Brain microvascular endothelial cell (primary cell): ENCODE measurements at regions not wholly inside any gene's neighbourhood (a gene's known extent, or its start where the extent isn't known, plus 50 kb on each side); places are given as distances from the start of the nearest gene placed in this dataset.
A peak's percentile ranks its signal among the peaks of the same experiment; 100 is the strongest.

ENCODE experiments used
- DNase-seq: peaks from one replicate; pipeline ENCODE4 v3.0.0-alpha.2; 2020
- H3K27ac ChIP-seq: fragments of 250-450 bp; sonication (Bioruptor Pico); 2 replicates; pipeline ENCODE4 v1.5.1; 2020; ENCODE audit warnings: mild to moderate bottlenecking, moderate library complexity
- H3K27me3 ChIP-seq: fragments of 250-450 bp; sonication (Bioruptor Pico); replicated peaks from 2 replicates; pipeline ENCODE4 v1.5.1; 2020; ENCODE audit warnings: mild to moderate bottlenecking
- H3K36me3 ChIP-seq: fragments of 250-450 bp; sonication (Bioruptor Pico); replicated peaks from 2 replicates; pipeline ENCODE4 v1.5.1; 2020; ENCODE audit warnings: mild to moderate bottlenecking
- H3K4me3 ChIP-seq: 2 replicates; pipeline ENCODE4 v1.5.1; 2011; ENCODE audit warnings: low read depth, mild to moderate bottlenecking, control low read depth, low read length, moderate library complexity
- CTCF ChIP-seq: IDR thresholded peaks from 2 replicates; pipeline ENCODE4 v1.5.1; 2011; ENCODE audit warnings: low read depth, mild to moderate bottlenecking, moderate library complexity, low read length, control low read depth, inconsistent platforms; ENCODE audit errors: missing control alignments
- in situ Hi-C: cut with HindIII; loops from 2 replicates; pipeline ENCODE4 v1.10.0; 2017; ENCODE audit warnings: low sequenced_read_pairs, low pct_ligation_motif_present

- no peak overlapping the region for H3K4me3 ChIP-seq
- TF ChIP-seq CTCF = no peak
- H3K27me3 ChIP-seq = no peaks in the 10 kb centered on the region
- in situ Hi-C loops = no loop called here
- no peak for DNase-seq
- no peak overlapping the region for H3K27ac ChIP-seq
- no peaks in the 10 kb centered on the region for H3K36me3 ChIP-seq
Measured at GRCh38 chr15:95929232-95929846, 401.2 kb upstream of the NR2F2 start.

- no peak for DNase-seq
- Histone ChIP-seq H3K4me3 (no peak overlapping the region), H3K27me3 (no peaks in the 10 kb centered on the region), H3K27ac (no peak overlapping the region), H3K36me3 (no peaks in the 10 kb centered on the region)
- TF ChIP-seq CTCF = no peak
- in situ Hi-C loops = no loop called here
Measured at GRCh38 chr15:95930659-95931375, 399.7 kb upstream of the NR2F2 start.

GRCh38 chr15:95931619-95932018, 398.9 kb upstream of the NR2F2 start:
- H3K27me3 ChIP-seq = no peaks in the 10 kb centered on the region
- no peak for DNase-seq
- no peak for TF ChIP-seq CTCF
- in situ Hi-C loops = no loop called here
- no peaks in the 10 kb centered on the region for H3K36me3 ChIP-seq
- no peak overlapping the region for H3K27ac ChIP-seq
- no peak overlapping the region for H3K4me3 ChIP-seq

GRCh38 chr15:95932141-95932540, 398.4 kb upstream of the NR2F2 start:
- in situ Hi-C loops = no loop called here
- TF ChIP-seq CTCF = no peak
- H3K27me3 ChIP-seq = no peaks in the 10 kb centered on the region
- no peaks in the 10 kb centered on the region for H3K36me3 ChIP-seq
- no peak for DNase-seq
- H3K4me3 ChIP-seq = no peak overlapping the region
- H3K27ac ChIP-seq = no peak overlapping the region

- Histone ChIP-seq H3K27me3 (no peaks in the 10 kb centered on the region), H3K4me3 (no peak overlapping the region), H3K36me3 (no peaks in the 10 kb centered on the region), H3K27ac (no peak overlapping the region)
- TF ChIP-seq CTCF = no peak
- in situ Hi-C loops = no loop called here
- DNase-seq = peak; percentile 34
Measured at GRCh38 chr15:95932676-95933075, 397.8 kb upstream of the NR2F2 start.
